Upper lobe of left lung (tissue), 4 donors: ENCODE measurements at regions not wholly inside any gene's neighbourhood (a gene's known extent, or its start where the extent isn't known, plus 50 kb on each side); places are given as distances from the start of the nearest gene placed in this dataset.

Source experiments
- EP300 ChIP-seq, 4 donors: sonication (generic); formaldehyde crosslinking; IDR thresholded peaks; one replicate each; pipeline ENCODE4 v1.5.1; 2017; ENCODE audit warnings: antibody characterized with exemption in 4 of 4, control low read depth in 2 of 4
- POLR2A ChIP-seq, 4 donors: fragments of 450-650 bp; IDR thresholded peaks; one replicate each; pipeline ENCODE4 v1.5.1; 2016 to 2017; ENCODE audit warnings: antibody characterized with exemption in 4 of 4, mild to moderate bottlenecking in 2 of 4
- TF ChIP-seq, protein P1 (sequence below), 6 experiments: fragments of 450-650 bp in 4 of 6; fragments of 200-600 bp in 2 of 6; sonication (generic) in 2 of 6; IDR thresholded peaks; one replicate each; pipeline ENCODE4 v1.5.1; 2016 to 2019; ENCODE audit warnings: antibody characterized with exemption in 6 of 6

DNA sequence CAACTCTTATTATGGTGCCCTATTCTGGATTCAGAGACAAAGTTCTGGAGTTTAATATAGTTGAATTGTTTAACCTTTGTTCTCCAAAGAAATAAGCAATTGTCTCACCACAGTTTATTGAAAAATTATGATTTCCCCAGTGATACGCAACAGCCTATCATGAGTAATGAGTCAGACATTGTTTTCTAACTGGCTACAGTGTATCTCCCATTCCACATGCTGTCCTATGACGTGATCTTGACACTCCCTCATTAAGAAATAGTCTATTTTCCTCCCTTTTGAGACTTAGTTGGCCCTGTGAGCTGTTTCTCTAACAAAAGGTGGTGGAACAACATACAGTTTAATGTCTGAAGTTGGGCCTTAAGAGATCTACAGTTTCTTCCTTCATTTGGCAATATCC, 1290.6 kb upstream of the CDH6 start:
- TF ChIP-seq EP300 (IDR thresholded peaks at IDR 0.05) (no peak), POLR2A (IDR thresholded peaks at IDR 0.05) (no peak)
- TF ChIP-seq, protein P1, sequence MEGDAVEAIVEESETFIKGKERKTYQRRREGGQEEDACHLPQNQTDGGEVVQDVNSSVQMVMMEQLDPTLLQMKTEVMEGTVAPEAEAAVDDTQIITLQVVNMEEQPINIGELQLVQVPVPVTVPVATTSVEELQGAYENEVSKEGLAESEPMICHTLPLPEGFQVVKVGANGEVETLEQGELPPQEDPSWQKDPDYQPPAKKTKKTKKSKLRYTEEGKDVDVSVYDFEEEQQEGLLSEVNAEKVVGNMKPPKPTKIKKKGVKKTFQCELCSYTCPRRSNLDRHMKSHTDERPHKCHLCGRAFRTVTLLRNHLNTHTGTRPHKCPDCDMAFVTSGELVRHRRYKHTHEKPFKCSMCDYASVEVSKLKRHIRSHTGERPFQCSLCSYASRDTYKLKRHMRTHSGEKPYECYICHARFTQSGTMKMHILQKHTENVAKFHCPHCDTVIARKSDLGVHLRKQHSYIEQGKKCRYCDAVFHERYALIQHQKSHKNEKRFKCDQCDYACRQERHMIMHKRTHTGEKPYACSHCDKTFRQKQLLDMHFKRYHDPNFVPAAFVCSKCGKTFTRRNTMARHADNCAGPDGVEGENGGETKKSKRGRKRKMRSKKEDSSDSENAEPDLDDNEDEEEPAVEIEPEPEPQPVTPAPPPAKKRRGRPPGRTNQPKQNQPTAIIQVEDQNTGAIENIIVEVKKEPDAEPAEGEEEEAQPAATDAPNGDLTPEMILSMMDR (IDR thresholded peaks at IDR 0.05), result no peak
